ENCODE measurements at regions not wholly inside any gene's neighbourhood (a gene's known extent, or its start where the extent isn't known, plus 50 kb on each side); places are given as distances from the start of the nearest gene placed in this dataset.

- Histone ChIP-seq H3K27me3 (no peaks in the 10 kb centered on the region), H3K27ac (no peak overlapping the region), H3K36me3 (no peaks in the 10 kb centered on the region), H2AFZ (replicated peaks) (no peak overlapping the region), H3K4me1 (no peaks in the 10 kb centered on the region), H3K79me2 (ENCODE audit: low read depth) (no peaks in the 10 kb centered on the region), H4K20me1 (ENCODE audit: low read depth) (no peaks in the 10 kb centered on the region), H3K9me3 (ENCODE audit: low read depth) (no peaks in the 10 kb centered on the region), H3F3A (ENCODE audit: low read depth) (no peaks in the 10 kb centered on the region), H3K9ac (no peak overlapping the region), H3K4me3 (no peak overlapping the region), H3K4me2 (no peak overlapping the region)
- TF ChIP-seq EZH2 (IDR thresholded peaks at IDR 0.05) (no peak), EZH2phosphoT487 (IDR thresholded peaks at IDR 0.05) (no peak), CTCF (IDR thresholded peaks at IDR 0.05) (no peak)
- no peak for DNase-seq (ENCODE audit: low spot score)
- Mint-ChIP-seq H3K36me3 (no peaks in the 10 kb centered on the region), H3K27ac (no peak overlapping the region), H3K9me3 (no peaks in the 10 kb centered on the region), H3K27me3 (ENCODE audit: insufficient read depth, low read depth) (no peaks in the 10 kb centered on the region), H3K4me1 (no peaks in the 10 kb centered on the region), H3K4me3 (no peak overlapping the region)
These were observed 100.6 kb upstream of the ITGA4 start for GRCh38 chr2:181356526-181357130.

- Mint-ChIP-seq H3K27ac (no peak overlapping the region), H3K36me3 (no peaks in the 10 kb centered on the region), H3K9me3 (no peaks in the 10 kb centered on the region), H3K4me3 (no peak overlapping the region), H3K27me3 (ENCODE audit: insufficient read depth, low read depth) (no peaks in the 10 kb centered on the region), H3K4me1 (no peaks in the 10 kb centered on the region)
- Histone ChIP-seq H3K9me3 (ENCODE audit: low read depth) (no peaks in the 10 kb centered on the region), H3K36me3 (no peaks in the 10 kb centered on the region), H2AFZ (replicated peaks) (no peak overlapping the region), H3K27ac (no peak overlapping the region), H3K9ac (no peak overlapping the region), H3K27me3 (no peaks in the 10 kb centered on the region), H3K4me2 (no peak overlapping the region), H3K4me1 (no peaks in the 10 kb centered on the region), H3F3A (ENCODE audit: low read depth) (no peaks in the 10 kb centered on the region), H3K4me3 (no peak overlapping the region), H3K79me2 (ENCODE audit: low read depth) (no peaks in the 10 kb centered on the region), H4K20me1 (ENCODE audit: low read depth) (no peaks in the 10 kb centered on the region)
- no peak for TF ChIP-seq EZH2 (IDR thresholded peaks at IDR 0.05)
- no peak for DNase-seq (ENCODE audit: low spot score)
These were observed 99.2 kb upstream of the ITGA4 start for GRCh38 chr2:181357979-181358378.

- no peaks in the 10 kb centered on the region for H3K4me1 Mint-ChIP-seq
- no peaks in the 10 kb centered on the region for H3K9me3 Mint-ChIP-seq
- no peak overlapping the region for H3K4me2 ChIP-seq
- H3K4me1 ChIP-seq = no peaks in the 10 kb centered on the region
- H3K9me3 ChIP-seq (ENCODE audit: low read depth) = no peaks in the 10 kb centered on the region
- no peaks in the 10 kb centered on the region for H3K36me3 ChIP-seq
- no peak overlapping the region for H3K27ac ChIP-seq
- H3K9ac ChIP-seq = no peak overlapping the region
- DNase-seq (ENCODE audit: low spot score) = no peak
- H4K20me1 ChIP-seq (ENCODE audit: low read depth) = no peaks in the 10 kb centered on the region
- H3K27me3 ChIP-seq = no peaks in the 10 kb centered on the region
- no peaks in the 10 kb centered on the region for H3F3A ChIP-seq (ENCODE audit: low read depth)
- no peaks in the 10 kb centered on the region for H3K27me3 Mint-ChIP-seq (ENCODE audit: insufficient read depth, low read depth)
- TF ChIP-seq EZH2phosphoT487 (IDR thresholded peaks at IDR 0.05) (no peak), CTCF (IDR thresholded peaks at IDR 0.05) (no peak), EZH2 (IDR thresholded peaks at IDR 0.05) (no peak)
- H3K27ac Mint-ChIP-seq = no peak overlapping the region
- H3K79me2 ChIP-seq (ENCODE audit: low read depth) = no peaks in the 10 kb centered on the region
- no peaks in the 10 kb centered on the region for H3K36me3 Mint-ChIP-seq
- no peak overlapping the region for H3K4me3 ChIP-seq
- no peak overlapping the region for H2AFZ ChIP-seq (replicated peaks)
- H3K4me3 Mint-ChIP-seq = no peak overlapping the region
These were observed 94.6 kb upstream of the ITGA4 start for GRCh38 chr2:181362561-181362960.

- Histone ChIP-seq H3F3A (ENCODE audit: low read depth) (no peaks in the 10 kb centered on the region), H3K4me1 (no peaks in the 10 kb centered on the region), H3K9me3 (ENCODE audit: low read depth) (no peaks in the 10 kb centered on the region), H3K36me3 (no peaks in the 10 kb centered on the region), H3K4me2 (no peak overlapping the region), H3K4me3 (no peak overlapping the region), H2AFZ (replicated peaks) (no peak overlapping the region), H3K9ac (no peak overlapping the region), H3K27me3 (no peaks in the 10 kb centered on the region), H4K20me1 (ENCODE audit: low read depth) (no peaks in the 10 kb centered on the region), H3K79me2 (ENCODE audit: low read depth) (no peaks in the 10 kb centered on the region), H3K27ac (no peak overlapping the region)
- Mint-ChIP-seq H3K9me3 (no peaks in the 10 kb centered on the region), H3K27me3 (ENCODE audit: insufficient read depth, low read depth) (no peaks in the 10 kb centered on the region), H3K27ac (no peak overlapping the region), H3K4me3 (no peak overlapping the region), H3K4me1 (no peaks in the 10 kb centered on the region), H3K36me3 (no peaks in the 10 kb centered on the region)
- no peak for DNase-seq (ENCODE audit: low spot score)
- no peak for TF ChIP-seq CTCF (IDR thresholded peaks at IDR 0.05)
- TF ChIP-seq EZH2 (IDR thresholded peaks at IDR 0.05) = no peak
- TF ChIP-seq EZH2phosphoT487 (IDR thresholded peaks at IDR 0.05) = no peak
These were observed 94.0 kb upstream of the ITGA4 start for GRCh38 chr2:181363164-181363563.

Data from neural progenitor cell (in vitro differentiated cells).